Type B pancreatic cell (in vitro differentiated cells): ENCODE measurements at regions not wholly inside any gene's neighbourhood (a gene's known extent, or its start where the extent isn't known, plus 50 kb on each side); places are given as distances from the start of the nearest gene placed in this dataset.
A peak's percentile ranks its signal among the peaks of the same experiment; 100 is the strongest.
"Not testable (repeated sequence)": the region's sequence is repeated elsewhere in the genome, so short reads cannot be mapped to it uniquely, and the experiment has no call there.

Experiments
- DNase-seq: peaks from one replicate; pipeline ENCODE4 v3.0.0; 2021; ENCODE audit warnings: mixed read lengths; ENCODE audit not compliant: unreplicated experiment; ENCODE audit errors: extremely low spot score
- H3K27ac Mint-ChIP-seq: 2 replicates; pipeline ENCODE4 v1.8.0; 2021; ENCODE audit warnings: mild to moderate bottlenecking, mixed read lengths
- H3K27me3 Mint-ChIP-seq: 2 replicates; pipeline ENCODE4 v1.8.0; 2021; ENCODE audit warnings: mixed read lengths
- H3K36me3 Mint-ChIP-seq: 2 replicates; pipeline ENCODE4 v1.8.0; 2021; ENCODE audit warnings: mixed read lengths
- H3K4me1 Mint-ChIP-seq: one replicate; pipeline ENCODE4 v1.8.0; 2021; ENCODE audit warnings: mixed read lengths; ENCODE audit not compliant: unreplicated experiment
- H3K4me3 Mint-ChIP-seq: 2 replicates; pipeline ENCODE4 v1.8.0; 2021; ENCODE audit warnings: mild to moderate bottlenecking, mixed read lengths
- H3K9me3 Mint-ChIP-seq: 2 replicates; pipeline ENCODE4 v1.8.0; 2021; ENCODE audit warnings: mixed read lengths
- TF ChIP-seq, protein P1 (sequence below): fragments of 200-600 bp; sonication (generic); conservative IDR thresholded peaks from 2 replicates; pipeline ENCODE4 v1.5.0; 2021; ENCODE audit warnings: antibody characterized with exemption, mild to moderate bottlenecking

- Mint-ChIP-seq H3K27me3 (peaks cover 10% of the 10 kb centered on the region), H3K4me1 (no peaks in the 10 kb centered on the region), H3K4me3 (no peak overlapping the region), H3K27ac (no peak overlapping the region), H3K9me3 (no peaks in the 10 kb centered on the region), H3K36me3 (no peaks in the 10 kb centered on the region)
- TF ChIP-seq, protein P1, sequence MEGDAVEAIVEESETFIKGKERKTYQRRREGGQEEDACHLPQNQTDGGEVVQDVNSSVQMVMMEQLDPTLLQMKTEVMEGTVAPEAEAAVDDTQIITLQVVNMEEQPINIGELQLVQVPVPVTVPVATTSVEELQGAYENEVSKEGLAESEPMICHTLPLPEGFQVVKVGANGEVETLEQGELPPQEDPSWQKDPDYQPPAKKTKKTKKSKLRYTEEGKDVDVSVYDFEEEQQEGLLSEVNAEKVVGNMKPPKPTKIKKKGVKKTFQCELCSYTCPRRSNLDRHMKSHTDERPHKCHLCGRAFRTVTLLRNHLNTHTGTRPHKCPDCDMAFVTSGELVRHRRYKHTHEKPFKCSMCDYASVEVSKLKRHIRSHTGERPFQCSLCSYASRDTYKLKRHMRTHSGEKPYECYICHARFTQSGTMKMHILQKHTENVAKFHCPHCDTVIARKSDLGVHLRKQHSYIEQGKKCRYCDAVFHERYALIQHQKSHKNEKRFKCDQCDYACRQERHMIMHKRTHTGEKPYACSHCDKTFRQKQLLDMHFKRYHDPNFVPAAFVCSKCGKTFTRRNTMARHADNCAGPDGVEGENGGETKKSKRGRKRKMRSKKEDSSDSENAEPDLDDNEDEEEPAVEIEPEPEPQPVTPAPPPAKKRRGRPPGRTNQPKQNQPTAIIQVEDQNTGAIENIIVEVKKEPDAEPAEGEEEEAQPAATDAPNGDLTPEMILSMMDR = no peak
- DNase-seq = no peak
Observed at GRCh38 chr7:156378806-156379205, 261.8 kb upstream of the RNF32 start.

DNA sequence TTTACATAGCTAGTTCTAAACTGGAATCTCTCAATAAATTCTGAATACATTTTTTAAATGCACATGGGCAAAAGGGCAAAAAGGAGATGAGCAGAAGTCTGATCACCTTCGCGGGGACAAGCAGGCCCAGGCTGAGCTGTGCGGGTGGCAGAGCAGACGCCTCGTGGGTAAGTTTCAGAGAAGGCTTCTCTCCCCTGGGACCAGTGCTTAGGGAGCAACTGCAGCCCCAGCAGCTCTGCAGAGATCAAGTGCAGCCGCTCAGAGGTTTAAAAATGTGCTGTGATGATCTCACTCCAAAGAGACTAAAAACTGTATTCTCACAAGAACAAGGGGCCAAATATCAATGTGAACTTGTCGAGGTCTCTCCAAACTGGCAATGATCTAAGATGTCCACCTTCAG lies 264.3 kb upstream of the RNF32 start:
- Mint-ChIP-seq H3K36me3 (no peaks in the 10 kb centered on the region), H3K4me1 (no peaks in the 10 kb centered on the region), H3K9me3 (peaks cover 6% of the 10 kb centered on the region), H3K27ac (no peak overlapping the region), H3K27me3 (peaks cover 10% of the 10 kb centered on the region), H3K4me3 (no peak overlapping the region)
- DNase-seq = no peak
- TF ChIP-seq, protein P1 = no peak

DNA sequence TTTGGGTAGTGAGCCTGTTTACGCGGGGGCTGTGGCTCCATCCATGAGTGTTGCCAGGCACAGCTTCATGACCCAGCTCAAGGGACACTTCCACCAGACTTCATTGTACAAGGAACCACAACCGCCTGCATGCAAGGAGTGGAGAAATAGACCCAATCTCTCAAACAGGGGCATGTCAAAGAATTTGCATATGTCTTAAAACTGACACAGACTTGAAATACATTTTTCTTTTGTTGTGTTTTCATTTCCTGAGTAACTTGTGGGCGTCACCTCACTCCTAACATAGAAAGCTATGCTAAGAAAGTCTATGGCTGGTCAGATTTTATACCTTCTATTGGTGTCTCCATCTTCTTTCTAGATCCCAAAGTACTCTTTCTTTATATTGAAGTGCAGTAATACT lies 266.2 kb upstream of the RNF32 start:
- peaks cover 11% of the 10 kb centered on the region for H3K9me3 Mint-ChIP-seq
- H3K4me3 Mint-ChIP-seq = no peak overlapping the region
- peaks cover 8% of the 10 kb centered on the region for H3K27me3 Mint-ChIP-seq
- H3K36me3 Mint-ChIP-seq = no peaks in the 10 kb centered on the region
- no peak overlapping the region for H3K27ac Mint-ChIP-seq
- TF ChIP-seq, protein P1 = no peak
- DNase-seq = no peak
- no peaks in the 10 kb centered on the region for H3K4me1 Mint-ChIP-seq

DNA sequence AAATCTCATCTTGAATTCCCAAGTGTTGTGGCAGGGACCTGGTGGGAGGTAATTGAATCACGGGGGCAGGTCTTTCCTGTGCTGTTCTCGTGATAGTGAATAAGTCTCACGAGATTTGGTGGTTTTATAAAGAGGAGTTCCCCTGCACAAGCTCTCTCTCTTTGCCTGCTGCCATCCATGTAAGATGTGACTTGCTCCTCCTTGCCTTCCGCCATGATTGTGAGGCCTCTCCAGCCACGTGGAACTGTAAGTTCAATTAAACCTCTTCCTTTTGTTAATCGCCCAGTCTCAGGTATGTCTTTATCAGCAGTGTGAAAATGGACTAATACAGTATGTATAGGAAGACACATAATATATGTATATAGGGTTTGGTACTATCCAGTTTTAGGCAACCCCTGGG lies 270.6 kb upstream of the RNF32 start:
- H3K36me3 Mint-ChIP-seq, H3K4me3 Mint-ChIP-seq, H3K27me3 Mint-ChIP-seq, DNase-seq, H3K4me1 Mint-ChIP-seq, H3K27ac Mint-ChIP-seq: not testable (repeated sequence)
- H3K9me3 Mint-ChIP-seq = peaks cover 11% of the 10 kb centered on the region

- H3K9me3 Mint-ChIP-seq = peaks cover 11% of the 10 kb centered on the region
- peak; percentile 18 for DNase-seq
- H3K4me3 Mint-ChIP-seq = no peak overlapping the region
- H3K4me1 Mint-ChIP-seq = no peaks in the 10 kb centered on the region
- no peaks in the 10 kb centered on the region for H3K36me3 Mint-ChIP-seq
- TF ChIP-seq, protein P1 = no peak
- H3K27ac Mint-ChIP-seq = no peak overlapping the region
- H3K27me3 Mint-ChIP-seq = peaks cover 5% of the 10 kb centered on the region
Observed at GRCh38 chr7:156368053-156368843, 272.3 kb upstream of the RNF32 start.

DNA sequence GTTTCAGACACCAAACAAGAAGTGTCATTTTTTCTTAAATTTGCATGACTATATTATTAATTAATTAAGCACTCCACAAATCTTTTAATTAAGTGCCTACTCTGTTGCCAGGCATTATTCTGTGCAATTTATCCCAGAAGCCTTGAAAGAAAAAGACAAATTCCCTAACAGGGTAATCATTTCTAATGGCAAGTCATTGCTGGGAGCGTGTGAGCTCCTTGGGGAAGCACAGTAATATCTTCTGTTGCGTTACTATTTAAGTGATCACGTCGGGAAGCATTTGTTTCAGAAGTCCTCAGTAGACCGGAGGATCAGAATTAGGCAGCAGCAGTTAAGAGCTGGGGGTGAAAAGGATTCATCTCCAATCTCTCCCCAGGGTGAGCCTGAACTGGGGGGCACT lies 276.8 kb upstream of the RNF32 start:
- no peak overlapping the region for H3K27ac Mint-ChIP-seq
- DNase-seq = no peak
- H3K36me3 Mint-ChIP-seq = no peaks in the 10 kb centered on the region
- no peaks in the 10 kb centered on the region for H3K4me1 Mint-ChIP-seq
- peaks cover 5% of the 10 kb centered on the region for H3K27me3 Mint-ChIP-seq
- TF ChIP-seq, protein P1 = no peak
- no peak overlapping the region for H3K4me3 Mint-ChIP-seq
- no peaks in the 10 kb centered on the region for H3K9me3 Mint-ChIP-seq
